HepG2 (cell line): ENCODE measurements at regions not wholly inside any gene's neighbourhood (a gene's known extent, or its start where the extent isn't known, plus 50 kb on each side); places are given as distances from the start of the nearest gene placed in this dataset.

Experiments
- ATAC-seq: fragments of 200-7000 bp; cut with Tn5 transposase; 3 replicates; pipeline ENCODE4 v1.9.1; 2020; ENCODE audit warnings: mild to moderate bottlenecking, moderate library complexity
- BruUV-seq: library from RNA; stranded (reverse); fragments of 400-500 nt; replicated peaks from 2 replicates; lab custom pipeline; 2021; lab: Mats Ljungman, UMichigan
- CTCF ChIA-PET: fragments of 300-600 bp; formaldehyde crosslinking; extraction: SDS; loops from one replicate; lab custom pipeline; 2021; ENCODE audit warnings: low total read pairs, inconsistent platforms, low intra/inter-chr PET ratio; lab: Yijun Ruan, JAX
- POLR2A ChIA-PET: fragments of 350-600 bp; sonication (Branson Sonifier 250); formaldehyde crosslinking; loops from one replicate; lab custom pipeline; 2020; ENCODE audit warnings: antibody characterized with exemption, inconsistent platforms; lab: Yijun Ruan, JAX
- DNase-seq: peaks from one replicate; pipeline ENCODE4 v3.0.0-alpha.2; 2015; ENCODE audit warnings: low spot score
- FAIRE-seq: peaks from 3 replicates; lab custom pipeline; 2011; peaks lifted over from hg19 to GRCh38; lab: Jason Lieb, UNC
- H2AFZ ChIP-seq: one replicate; pipeline ENCODE4 v1.6.1; 2011; ENCODE audit warnings: low read length, inconsistent platforms
- H3K27ac ChIP-seq: fragments of 300-600 bp; 3 replicates; pipeline ENCODE4 v1.8.0; 2011; ENCODE audit warnings: mixed run types, mild to moderate bottlenecking, mixed read lengths, low read length, inconsistent platforms; ENCODE audit not compliant: insufficient read depth; ENCODE audit errors: extremely low read length
- H3K27me3 ChIP-seq, 2 experiments: fragments of 200-600 bp in 1 of 2; 2 replicates in 1 of 2; 3 replicates in 1 of 2; pipeline versions ENCODE4 v1.6.0 to v1.8.0; 2011; ENCODE audit warnings: low read length in 2 of 2, mild to moderate bottlenecking in 2 of 2, moderate library complexity in 2 of 2, inconsistent platforms in 1 of 2; ENCODE audit not compliant: insufficient read depth in 2 of 2, control insufficient read depth in 1 of 2
- H3K36me3 ChIP-seq, 2 experiments: fragments of 200-600 bp in 1 of 2; replicated peaks in 1 of 2; 2 replicates in 1 of 2; 3 replicates in 1 of 2; pipeline versions ENCODE4 v1.5.1 to v1.8.0; 2011; ENCODE audit warnings: low read length in 2 of 2, inconsistent platforms in 1 of 2; ENCODE audit not compliant: insufficient read depth in 2 of 2, control insufficient read depth in 1 of 2
- H3K4me1 ChIP-seq: 2 replicates; pipeline ENCODE4 v1.5.1; 2012; ENCODE audit warnings: low read length, inconsistent platforms; ENCODE audit not compliant: insufficient read depth
- H3K4me2 ChIP-seq: 2 replicates; pipeline ENCODE4 v1.6.0; 2011; ENCODE audit warnings: low read depth, low read length, inconsistent platforms
- H3K4me3 ChIP-seq, 3 experiments: fragments of 200-600 bp in 1 of 3; sonication (generic), shearing (Covaris generic) in 1 of 3; replicated peaks in 1 of 3; 2 replicates each; pipeline ENCODE4 v1.5.1; 2011 to 2016; ENCODE audit warnings: low read length in 3 of 3, inconsistent platforms in 2 of 3, low read depth in 2 of 3, mild to moderate bottlenecking in 2 of 3, control low read depth in 1 of 3, mixed read lengths in 1 of 3; ENCODE audit not compliant: insufficient read depth in 1 of 3
- H3K79me2 ChIP-seq: one replicate; pipeline ENCODE4 v1.6.1; 2011; ENCODE audit warnings: low read length, inconsistent platforms; ENCODE audit not compliant: insufficient read depth
- H3K9ac ChIP-seq: 2 replicates; pipeline ENCODE4 v1.6.0; 2011; ENCODE audit warnings: mild to moderate bottlenecking, low read depth, low read length, inconsistent platforms; ENCODE audit not compliant: insufficient read depth
- H3K9me3 ChIP-seq: 2 replicates; pipeline ENCODE4 v1.5.1; 2012; ENCODE audit warnings: mild to moderate bottlenecking, low read length
- H4K20me1 ChIP-seq: 2 replicates; pipeline ENCODE4 v1.6.0; 2011; ENCODE audit warnings: inconsistent platforms, mild to moderate bottlenecking, low read length, moderate library complexity; ENCODE audit not compliant: insufficient read depth
- ASH2L ChIP-seq: fragments of 300-600, 200-600 bp; sonication (generic); IDR thresholded peaks from 2 replicates; pipeline ENCODE4 v1.7.0; 2017; ENCODE audit warnings: low read depth, mild to moderate bottlenecking, moderate library complexity, mixed read lengths, low read length; ENCODE audit not compliant: insufficient read length
- KLF15 ChIP-seq: sonication (generic); formaldehyde crosslinking; IDR thresholded peaks from 2 replicates; pipeline ENCODE4 v1.8.1; 2023; ENCODE audit warnings: borderline replicate concordance, mild to moderate bottlenecking, inconsistent platforms, missing genetic modification reagents, mixed read lengths
- KLF9 ChIP-seq: IDR thresholded peaks from 2 replicates; pipeline ENCODE4 v1.6.1; 2016; ENCODE audit warnings: low read depth
- MLLT10 ChIP-seq: sonication (generic); formaldehyde crosslinking; IDR thresholded peaks from 2 replicates; pipeline ENCODE4 v1.4.0; 2020; ENCODE audit warnings: missing genetic modification reagents
- PCBP1 ChIP-seq: fragments of 200-400 bp; formaldehyde crosslinking; IDR thresholded peaks from 2 replicates; pipeline ENCODE4 v1.6.1; 2017; ENCODE audit warnings: mild to moderate bottlenecking, low read depth, low read length, borderline replicate concordance
- RARA ChIP-seq: IDR thresholded peaks from 2 replicates; pipeline ENCODE4 v1.6.1; 2016; ENCODE audit warnings: missing genetic modification reagents, missing compliant biosample characterization
- SOX13 ChIP-seq, 3 experiments: fragments of 450-650 bp in 1 of 3; sonication (generic) in 1 of 3; formaldehyde crosslinking in 1 of 3; IDR thresholded peaks in 2 of 3; conservative IDR thresholded peaks in 1 of 3; 2 replicates each; pipeline versions ENCODE4 v1.5.0 to v1.6.1; 2016 to 2020; ENCODE audit warnings: antibody characterized with exemption in 1 of 3, mild to moderate bottlenecking in 1 of 3, missing compliant biosample characterization in 1 of 3, missing genetic modification reagents in 1 of 3, moderate library complexity in 1 of 3
- SRY ChIP-seq: sonication (generic); formaldehyde crosslinking; IDR thresholded peaks from 2 replicates; pipeline ENCODE4 v1.8.0; 2022; ENCODE audit warnings: mild to moderate bottlenecking, missing genetic modification reagents
- TSC22D2 ChIP-seq: sonication (generic); formaldehyde crosslinking; IDR thresholded peaks from 2 replicates; pipeline ENCODE4 v1.5.1; 2020; ENCODE audit warnings: missing genetic modification reagents, mild to moderate bottlenecking, borderline replicate concordance
- ZNF431 ChIP-seq: sonication (generic); formaldehyde crosslinking; IDR thresholded peaks from 2 replicates; pipeline ENCODE4 v1.9.0; 2022; ENCODE audit warnings: missing genetic modification reagents, low read depth, mild to moderate bottlenecking, borderline replicate concordance
- ZNF660 ChIP-seq: sonication (generic); formaldehyde crosslinking; IDR thresholded peaks from 2 replicates; pipeline ENCODE4 v1.5.1; 2020; ENCODE audit warnings: mild to moderate bottlenecking, low read depth, missing genetic modification reagents, borderline replicate concordance
- ZNF749 ChIP-seq: sonication (generic); formaldehyde crosslinking; IDR thresholded peaks from 2 replicates; pipeline ENCODE4 v1.8.0; 2022; ENCODE audit warnings: mild to moderate bottlenecking, missing genetic modification reagents, moderate library complexity, borderline replicate concordance
- ZNF761 ChIP-seq: sonication (generic); formaldehyde crosslinking; conservative IDR thresholded peaks from 2 replicates; pipeline ENCODE4 v1.4.0; 2020; ENCODE audit warnings: mild to moderate bottlenecking, missing genetic modification reagents
- ZNF883 ChIP-seq: sonication (generic); formaldehyde crosslinking; IDR thresholded peaks from 2 replicates; pipeline ENCODE4 v1.5.1; 2020; ENCODE audit warnings: mild to moderate bottlenecking, missing genetic modification reagents; ENCODE audit errors: not compliant biosample characterization
- ZSCAN29 ChIP-seq: sonication (generic); formaldehyde crosslinking; conservative IDR thresholded peaks from 2 replicates; pipeline ENCODE4 v1.4.0; 2020; ENCODE audit warnings: mild to moderate bottlenecking, missing genetic modification reagents
- WGBS: methylation state at CpG from one replicate; pipeline ENCODE4 v1.1.6; 2017; ENCODE audit warnings: low lambda C conversion rate; 5-methylcytosine and 5-hydroxymethylcytosine counted together
- in situ Hi-C: cut with HindIII; loops from 2 replicates; pipeline ENCODE4 v1.10.0; 2017; ENCODE audit warnings: low pct_unique_long_range_greater_than_20kb; ENCODE audit not compliant: extremely low pct_ligation_motif_present
- intact Hi-C: fragments of 100-400 bp; cut with micrococcal nuclease; formaldehyde crosslinking; loops from one replicate; pipeline ENCODE4 v1.10.0; 2022; ENCODE audit not compliant: unreplicated experiment
- TF ChIP-seq, protein P1 (sequence below), 2 experiments: IDR thresholded peaks; 2 replicates each; pipeline ENCODE4 v1.6.1; 2011 to 2012; ENCODE audit warnings: low read length in 2 of 2, borderline replicate concordance in 1 of 2, low read depth in 1 of 2, mild to moderate bottlenecking in 1 of 2, moderate library complexity in 1 of 2
- TF ChIP-seq, protein P2 (sequence below): sonication (generic); formaldehyde crosslinking; IDR thresholded peaks from 2 replicates; pipeline ENCODE4 v1.8.1; 2023; ENCODE audit warnings: mild to moderate bottlenecking, missing genetic modification reagents

- intact Hi-C loops (no loop called here), in situ Hi-C loops (no loop called here)
- ATAC-seq (no peak), FAIRE-seq (no peak), DNase-seq (no peak)
- BruUV-seq = no TSS peak
- H3K9ac ChIP-seq = no peak overlapping the region
- no peak overlapping the region for H3K27ac ChIP-seq
- TF ChIP-seq, protein P1, sequence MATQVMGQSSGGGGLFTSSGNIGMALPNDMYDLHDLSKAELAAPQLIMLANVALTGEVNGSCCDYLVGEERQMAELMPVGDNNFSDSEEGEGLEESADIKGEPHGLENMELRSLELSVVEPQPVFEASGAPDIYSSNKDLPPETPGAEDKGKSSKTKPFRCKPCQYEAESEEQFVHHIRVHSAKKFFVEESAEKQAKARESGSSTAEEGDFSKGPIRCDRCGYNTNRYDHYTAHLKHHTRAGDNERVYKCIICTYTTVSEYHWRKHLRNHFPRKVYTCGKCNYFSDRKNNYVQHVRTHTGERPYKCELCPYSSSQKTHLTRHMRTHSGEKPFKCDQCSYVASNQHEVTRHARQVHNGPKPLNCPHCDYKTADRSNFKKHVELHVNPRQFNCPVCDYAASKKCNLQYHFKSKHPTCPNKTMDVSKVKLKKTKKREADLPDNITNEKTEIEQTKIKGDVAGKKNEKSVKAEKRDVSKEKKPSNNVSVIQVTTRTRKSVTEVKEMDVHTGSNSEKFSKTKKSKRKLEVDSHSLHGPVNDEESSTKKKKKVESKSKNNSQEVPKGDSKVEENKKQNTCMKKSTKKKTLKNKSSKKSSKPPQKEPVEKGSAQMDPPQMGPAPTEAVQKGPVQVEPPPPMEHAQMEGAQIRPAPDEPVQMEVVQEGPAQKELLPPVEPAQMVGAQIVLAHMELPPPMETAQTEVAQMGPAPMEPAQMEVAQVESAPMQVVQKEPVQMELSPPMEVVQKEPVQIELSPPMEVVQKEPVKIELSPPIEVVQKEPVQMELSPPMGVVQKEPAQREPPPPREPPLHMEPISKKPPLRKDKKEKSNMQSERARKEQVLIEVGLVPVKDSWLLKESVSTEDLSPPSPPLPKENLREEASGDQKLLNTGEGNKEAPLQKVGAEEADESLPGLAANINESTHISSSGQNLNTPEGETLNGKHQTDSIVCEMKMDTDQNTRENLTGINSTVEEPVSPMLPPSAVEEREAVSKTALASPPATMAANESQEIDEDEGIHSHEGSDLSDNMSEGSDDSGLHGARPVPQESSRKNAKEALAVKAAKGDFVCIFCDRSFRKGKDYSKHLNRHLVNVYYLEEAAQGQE (IDR thresholded peaks at IDR 0.05; ENCODE audit: borderline replicate concordance in 1 of 2, low read depth in 1 of 2, low read length in 2 of 2) = no peak
- TF ChIP-seq TSC22D2 (CRISPR knock-in tag) (no peak), ZNF761 (no peak), ZNF883 (CRISPR knock-in tag) (no peak), ASH2L (no peak), SOX13 (IDR thresholded peaks at IDR 0.05) (no peak), SOX13 (CRISPR knock-in tag; conservative IDR thresholded peaks at IDR 0.05 in 1 of 2, IDR thresholded peaks at IDR 0.05 in 1 of 2) (no peak), ZNF660 (CRISPR knock-in tag) (no peak), ZNF749 (CRISPR knock-in tag) (no peak), KLF15 (no peak), SRY (CRISPR knock-in tag) (no peak), MLLT10 (CRISPR knock-in tag) (no peak), KLF9 (CRISPR knock-in tag) (no peak), ZNF431 (CRISPR knock-in tag) (no peak), RARA (CRISPR knock-in tag) (no peak), PCBP1 (no peak), ZSCAN29 (CRISPR knock-in tag) (no peak)
- TF ChIP-seq, protein P2, sequence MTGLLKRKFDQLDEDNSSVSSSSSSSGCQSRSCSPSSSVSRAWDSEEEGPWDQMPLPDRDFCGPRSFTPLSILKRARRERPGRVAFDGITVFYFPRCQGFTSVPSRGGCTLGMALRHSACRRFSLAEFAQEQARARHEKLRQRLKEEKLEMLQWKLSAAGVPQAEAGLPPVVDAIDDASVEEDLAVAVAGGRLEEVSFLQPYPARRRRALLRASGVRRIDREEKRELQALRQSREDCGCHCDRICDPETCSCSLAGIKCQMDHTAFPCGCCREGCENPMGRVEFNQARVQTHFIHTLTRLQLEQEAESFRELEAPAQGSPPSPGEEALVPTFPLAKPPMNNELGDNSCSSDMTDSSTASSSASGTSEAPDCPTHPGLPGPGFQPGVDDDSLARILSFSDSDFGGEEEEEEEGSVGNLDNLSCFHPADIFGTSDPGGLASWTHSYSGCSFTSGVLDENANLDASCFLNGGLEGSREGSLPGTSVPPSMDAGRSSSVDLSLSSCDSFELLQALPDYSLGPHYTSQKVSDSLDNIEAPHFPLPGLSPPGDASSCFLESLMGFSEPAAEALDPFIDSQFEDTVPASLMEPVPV (CRISPR knock-in tag) = no peak
- no peak overlapping the region for H2AFZ ChIP-seq
- H3K4me3 ChIP-seq = no peak overlapping the region
- H3K9me3 ChIP-seq = no peaks in the 10 kb centered on the region
- no peaks in the 10 kb centered on the region for H3K79me2 ChIP-seq
- H3K27me3 ChIP-seq = no peaks in the 10 kb centered on the region
- no peaks in the 10 kb centered on the region for H3K36me3 ChIP-seq
- H4K20me1 ChIP-seq = no peaks in the 10 kb centered on the region
- CTCF ChIA-PET = no interaction called here
- no peak overlapping the region for H3K4me2 ChIP-seq
- 51% methylated on average over 2 of the region's 2 CpGs for WGBS
- no peaks in the 10 kb centered on the region for H3K4me1 ChIP-seq
- POLR2A ChIA-PET = no interaction called here
Measured at GRCh38 chr7:22934023-22934422, 79.9 kb downstream of the HYCC1 start.
